AG08396 (cell line): ENCODE measurements at regions not wholly inside any gene's neighbourhood (a gene's known extent, or its start where the extent isn't known, plus 50 kb on each side); places are given as distances from the start of the nearest gene placed in this dataset.
"Not testable (repeated sequence)": the region's sequence is repeated elsewhere in the genome, so short reads cannot be mapped to it uniquely, and the experiment has no call there.

Source experiments
- DNase-seq: peaks from one replicate; pipeline ENCODE4 v3.0.0; 2012; ENCODE audit warnings: low spot score, mixed read lengths

DNA sequence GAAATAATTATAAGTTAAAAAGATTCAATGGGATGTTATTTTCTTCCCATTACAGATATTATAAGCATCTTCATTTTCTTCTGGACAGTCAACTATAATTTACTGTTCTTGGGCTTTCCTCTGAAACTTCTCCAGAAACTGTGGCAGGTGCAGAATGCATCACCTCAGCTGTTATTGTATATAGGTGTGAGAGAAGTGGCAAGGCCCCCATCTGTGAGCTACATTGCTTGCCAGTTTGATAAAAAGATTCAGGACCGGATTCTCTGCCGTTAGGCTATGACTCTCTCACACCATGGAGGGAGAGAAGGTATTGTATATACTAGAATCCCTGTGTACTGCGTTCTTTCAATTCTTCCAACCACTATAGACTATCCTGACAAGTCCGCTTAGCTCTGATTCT lies 135.8 kb upstream of the CENPW start:
- no peak for DNase-seq

DNA sequence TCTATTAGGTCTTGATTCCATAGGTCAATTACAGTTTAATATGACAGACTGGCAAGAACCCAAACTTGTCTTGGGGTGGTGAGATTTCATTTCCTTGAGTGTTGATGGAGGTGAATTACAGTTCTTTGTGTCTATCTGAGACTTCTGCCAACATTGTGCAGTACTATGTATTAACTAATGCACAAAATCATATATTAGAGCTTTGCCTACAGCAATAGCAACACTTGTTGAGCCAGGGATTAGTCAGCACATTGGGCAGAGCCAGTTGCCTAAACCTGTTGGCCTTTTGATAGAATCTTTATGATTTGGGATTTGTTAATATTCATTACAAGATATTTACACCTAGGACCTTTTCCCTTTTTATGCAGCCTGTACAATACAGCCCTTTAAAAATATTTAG lies 135.3 kb upstream of the CENPW start:
- DNase-seq, result no peak

DNA sequence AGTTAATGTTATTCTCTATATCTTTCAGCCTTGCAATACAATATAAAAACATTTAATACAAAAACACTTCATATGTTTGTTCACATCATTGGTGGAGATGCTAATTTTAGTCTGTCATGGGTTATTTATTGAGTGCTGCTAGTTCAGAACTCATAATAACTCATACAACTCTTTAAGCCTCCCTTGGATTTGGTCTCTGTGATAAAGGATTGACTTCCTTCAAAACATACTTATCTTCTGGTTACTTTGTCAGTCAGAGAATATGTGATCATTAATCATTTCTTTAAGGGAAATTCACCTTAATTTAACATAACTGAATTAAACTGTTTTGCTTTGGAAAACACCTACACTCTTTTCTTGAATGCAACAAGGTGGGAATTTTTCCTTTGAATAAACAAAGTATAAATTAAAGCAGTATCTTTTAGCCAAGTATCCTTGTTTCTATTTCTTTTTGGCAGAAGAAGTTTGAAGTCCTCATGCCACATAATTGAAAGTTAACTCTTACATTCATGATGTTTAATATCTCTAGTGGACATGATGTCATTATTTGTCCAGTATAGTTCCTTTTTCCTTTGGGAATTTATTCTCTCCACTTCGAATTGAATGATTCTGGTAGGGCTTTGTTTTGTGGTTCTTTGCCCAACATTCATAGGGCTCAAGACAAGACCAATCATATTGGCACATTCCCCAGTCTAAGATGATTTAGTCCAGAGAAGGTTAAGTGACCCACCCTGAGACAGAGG lies 133.2 kb upstream of the CENPW start:
- DNase-seq, result no peak

DNA sequence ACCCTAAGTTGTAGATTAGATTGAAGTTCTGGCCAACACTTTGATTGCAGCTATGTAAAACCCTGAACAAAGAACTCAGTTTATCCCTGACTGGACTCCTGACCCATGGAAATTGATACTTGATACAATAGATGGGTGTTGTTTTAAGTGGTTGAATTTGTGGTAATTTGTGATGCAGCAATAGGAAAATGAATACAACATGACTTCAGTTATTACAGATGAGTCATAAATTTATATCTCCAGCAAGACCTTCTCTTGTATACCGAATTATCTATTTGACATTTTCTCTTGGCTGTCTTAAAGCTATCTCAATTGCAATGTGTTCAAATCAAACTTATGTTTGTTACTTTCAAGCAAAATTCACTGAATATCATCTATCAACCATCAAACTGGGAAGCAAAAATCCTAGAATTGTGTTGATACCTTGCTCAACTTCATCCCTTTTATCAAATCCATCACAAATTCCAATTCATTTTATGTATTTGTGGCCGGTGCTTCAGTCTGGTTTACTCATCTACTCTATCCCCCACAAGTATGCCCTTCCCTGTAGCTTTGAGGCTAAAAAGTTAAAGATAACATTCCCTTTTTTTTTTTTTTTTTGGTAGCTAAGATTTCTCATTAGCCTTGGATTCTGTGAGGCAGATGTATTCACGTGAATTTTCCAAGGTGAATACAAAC lies 129.4 kb upstream of the CENPW start:
- no peak for DNase-seq

DNA sequence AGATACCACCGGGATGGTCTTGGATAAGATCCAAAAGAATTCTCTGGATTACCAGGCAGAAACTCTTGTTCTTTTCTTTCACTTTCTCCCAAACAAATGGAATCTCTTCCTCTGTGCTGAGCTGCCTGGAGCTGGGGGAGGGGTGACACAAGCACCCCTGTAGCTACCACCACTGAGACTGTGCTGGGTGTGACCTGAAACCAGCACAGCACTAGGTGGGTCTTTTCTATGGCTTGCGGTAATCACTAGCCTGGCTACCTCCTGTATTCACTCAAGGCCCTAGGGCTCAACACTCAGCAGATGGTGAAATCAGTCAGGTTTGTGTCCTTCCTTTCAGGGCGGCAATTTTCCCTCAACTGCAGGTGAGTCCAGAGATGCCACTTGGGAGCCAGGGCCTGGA lies 122.4 kb upstream of the CENPW start:
- no peak for DNase-seq

DNA sequence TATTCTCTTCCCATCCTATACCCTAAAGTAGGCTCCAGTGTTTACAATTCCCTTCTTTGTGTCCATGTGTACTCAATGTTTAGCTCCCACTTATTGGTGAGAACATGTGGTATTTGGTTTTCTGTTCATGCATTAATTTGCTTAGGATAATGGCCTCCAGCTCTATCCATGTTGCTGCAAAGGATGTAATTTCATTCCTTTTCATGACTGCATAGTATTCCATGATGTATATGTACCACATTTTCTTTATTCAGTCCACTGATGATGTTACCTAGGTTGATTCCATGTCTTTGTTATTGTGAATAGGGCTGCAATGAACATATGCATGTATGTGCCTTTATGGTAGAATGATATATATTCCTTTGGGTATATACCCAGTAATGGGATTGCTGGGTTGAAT lies 119.0 kb upstream of the CENPW start:
- DNase-seq, result not testable (repeated sequence)

DNA sequence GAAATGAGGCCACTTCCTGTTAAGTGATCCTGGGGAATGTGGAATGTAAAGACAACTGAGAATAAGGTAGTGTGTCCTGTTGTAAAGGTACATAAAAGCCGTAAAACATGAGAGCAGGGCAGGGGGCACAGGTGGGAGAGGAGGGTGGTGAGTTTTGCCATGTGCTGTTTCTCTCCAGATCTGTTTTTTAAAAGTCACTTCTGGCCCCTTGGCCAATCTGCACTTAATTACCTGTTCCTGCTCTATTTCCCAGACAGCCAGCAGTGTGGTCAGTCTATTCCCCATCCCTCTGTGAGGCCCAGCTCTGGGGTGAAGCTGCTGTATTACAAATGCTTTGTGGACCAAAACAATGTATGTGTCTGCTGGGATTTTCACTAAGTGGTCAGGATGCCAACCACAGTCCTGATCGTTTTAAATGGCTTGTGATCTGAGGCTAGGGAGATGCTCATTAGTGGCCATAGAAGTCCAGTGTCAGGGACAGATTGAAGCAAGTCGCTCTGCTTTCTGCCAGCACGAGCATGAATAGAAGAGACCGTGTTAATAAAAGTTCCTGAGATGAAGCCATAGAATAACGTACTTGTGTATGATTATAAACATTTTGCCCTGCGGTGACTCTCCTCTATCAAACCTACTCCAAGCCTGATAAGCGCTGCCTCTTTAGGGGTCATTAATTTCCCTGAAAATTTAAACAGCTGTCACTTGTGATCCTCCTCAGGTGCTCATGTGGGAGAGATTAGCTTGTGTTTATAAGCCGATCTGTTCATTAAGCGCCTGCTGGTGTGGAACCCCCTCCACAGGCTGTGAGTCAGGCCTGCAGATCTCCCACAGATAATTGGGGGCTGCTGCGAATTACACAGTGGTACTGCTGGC lies 111.8 kb upstream of the CENPW start:
- DNase-seq, result no peak

DNA sequence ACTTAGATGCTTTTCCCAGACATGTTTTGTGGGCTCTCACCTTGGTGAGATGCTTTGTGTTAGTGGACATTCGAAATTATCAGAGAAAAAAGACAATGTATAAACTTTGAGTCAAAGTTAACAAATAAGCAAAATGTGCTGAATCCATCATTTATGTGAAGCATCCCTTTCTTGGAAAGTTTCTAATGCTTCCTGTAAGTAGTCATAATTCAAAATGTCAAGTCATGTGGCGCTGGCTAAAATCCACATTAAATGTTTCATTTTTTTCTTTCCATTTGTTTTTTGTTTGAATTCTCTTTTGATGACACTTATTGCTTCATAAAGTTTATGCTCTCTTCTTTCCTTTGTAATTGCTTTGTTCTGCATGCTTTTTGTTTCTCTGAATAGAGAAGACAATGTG lies 107.2 kb upstream of the CENPW start:
- no peak for DNase-seq

DNA sequence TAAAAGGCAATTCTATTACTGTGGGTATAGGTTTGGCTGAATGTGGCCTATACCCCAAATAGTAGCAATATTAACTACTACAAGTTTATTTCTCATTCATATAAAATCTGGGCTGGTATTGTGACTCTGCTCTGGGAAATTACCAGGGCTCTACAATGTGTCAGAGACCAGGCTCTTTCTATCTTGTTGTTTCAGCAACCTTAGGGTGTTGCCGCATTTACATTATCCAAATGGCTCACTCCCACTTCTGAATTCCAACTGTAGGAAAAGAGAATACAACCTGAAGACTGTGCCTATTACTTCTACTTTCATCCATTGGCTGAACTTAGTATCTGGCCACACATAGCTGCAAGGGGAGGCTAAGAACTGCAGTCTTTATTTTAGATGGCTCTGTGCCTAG lies 106.7 kb upstream of the CENPW start:
- no peak for DNase-seq

DNA sequence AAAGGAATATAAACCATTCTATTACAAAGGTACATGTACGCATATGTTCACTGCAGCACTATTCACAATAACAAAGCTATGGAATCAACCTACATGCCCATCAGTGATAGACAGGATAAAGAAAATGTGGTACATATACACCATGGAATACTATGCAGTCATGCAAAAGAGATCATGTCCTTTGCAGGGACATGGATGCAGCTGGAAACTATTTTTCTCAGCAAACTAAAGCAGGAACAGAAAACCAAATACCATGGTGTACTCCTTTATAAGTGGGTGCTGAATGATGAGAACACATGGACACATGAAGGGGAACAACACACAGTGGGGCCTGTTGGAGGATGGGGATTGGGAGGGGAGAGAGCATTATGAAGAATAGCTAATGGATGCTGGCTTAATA lies 104.6 kb upstream of the CENPW start:
- DNase-seq, result no peak

DNA sequence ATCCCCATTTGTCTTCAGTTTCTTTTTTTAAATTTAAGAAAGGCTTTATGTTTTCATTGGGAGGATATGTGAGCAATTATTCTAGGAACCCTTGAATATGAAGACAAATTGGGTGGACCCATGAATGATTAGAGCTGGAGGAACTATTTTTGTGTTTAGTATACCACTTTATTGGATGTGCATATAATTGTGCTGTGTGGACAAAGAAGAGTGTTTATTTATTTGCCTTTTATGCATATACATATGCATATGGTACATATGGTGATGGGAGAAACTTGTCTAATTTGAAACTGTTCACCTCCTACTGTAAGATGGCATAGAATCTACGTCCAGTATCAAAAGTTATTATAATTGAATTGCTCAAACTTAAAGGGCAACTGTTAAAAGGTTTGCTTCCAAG lies 94.8 kb upstream of the CENPW start:
- DNase-seq, result no peak

DNA sequence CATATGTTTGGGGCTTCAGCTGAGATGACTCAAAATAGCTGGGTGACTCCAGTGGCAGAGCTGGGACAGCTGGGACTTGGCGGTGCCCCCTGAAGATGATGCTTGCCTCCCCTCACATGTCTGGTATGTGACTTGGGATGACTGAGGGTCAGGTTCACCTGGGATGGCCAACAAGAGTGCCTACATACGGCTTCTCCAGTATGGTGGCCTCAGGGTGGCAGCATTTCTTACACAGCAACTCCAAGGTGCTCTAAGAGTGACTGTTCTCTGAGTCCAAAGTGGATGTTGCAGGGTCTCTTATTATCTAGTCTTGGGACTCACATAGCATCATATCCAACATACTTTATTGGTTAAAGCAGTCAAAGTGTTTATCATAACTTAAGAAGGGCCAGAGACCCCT lies 87.8 kb upstream of the CENPW start:
- DNase-seq, result no peak

DNA sequence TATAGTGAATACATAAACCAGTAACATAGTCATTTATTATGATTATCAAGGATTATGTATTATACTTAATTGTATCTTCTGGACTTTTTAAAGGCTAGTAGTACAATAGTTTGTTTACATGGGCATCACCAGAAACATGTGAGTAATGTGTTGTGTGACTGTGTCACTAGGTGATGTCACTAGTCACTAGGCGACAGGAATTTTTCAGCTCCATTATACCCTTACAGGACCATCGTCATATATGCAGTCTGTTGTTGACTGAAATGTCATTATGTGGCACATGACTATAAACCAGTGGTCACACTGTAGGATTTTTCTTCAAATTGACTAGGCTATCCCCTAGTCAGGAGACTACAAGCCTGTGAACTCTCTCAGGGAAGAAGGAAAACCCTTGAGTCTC lies 86.5 kb upstream of the CENPW start:
- no peak for DNase-seq

DNA sequence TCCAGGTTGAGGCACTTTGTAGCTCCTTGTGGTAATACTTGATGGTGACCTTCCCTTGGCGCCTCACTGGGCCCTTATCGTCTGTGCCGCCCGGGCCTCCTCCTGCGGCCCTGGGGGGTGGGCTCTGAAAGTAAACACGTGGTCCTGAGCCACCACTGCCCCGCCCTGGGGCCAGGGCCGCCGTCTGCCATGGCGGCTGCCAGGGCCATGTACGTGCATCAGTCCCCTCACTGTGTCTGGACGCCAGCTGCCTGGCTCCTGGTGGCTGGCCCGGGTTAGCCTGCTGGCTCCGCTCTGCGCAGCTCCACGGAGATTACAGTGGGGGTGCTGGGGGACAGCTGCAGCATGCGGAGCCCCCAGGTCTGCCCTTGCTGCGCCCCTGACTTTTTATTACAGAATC lies 81.8 kb upstream of the CENPW start:
- no peak for DNase-seq

DNA sequence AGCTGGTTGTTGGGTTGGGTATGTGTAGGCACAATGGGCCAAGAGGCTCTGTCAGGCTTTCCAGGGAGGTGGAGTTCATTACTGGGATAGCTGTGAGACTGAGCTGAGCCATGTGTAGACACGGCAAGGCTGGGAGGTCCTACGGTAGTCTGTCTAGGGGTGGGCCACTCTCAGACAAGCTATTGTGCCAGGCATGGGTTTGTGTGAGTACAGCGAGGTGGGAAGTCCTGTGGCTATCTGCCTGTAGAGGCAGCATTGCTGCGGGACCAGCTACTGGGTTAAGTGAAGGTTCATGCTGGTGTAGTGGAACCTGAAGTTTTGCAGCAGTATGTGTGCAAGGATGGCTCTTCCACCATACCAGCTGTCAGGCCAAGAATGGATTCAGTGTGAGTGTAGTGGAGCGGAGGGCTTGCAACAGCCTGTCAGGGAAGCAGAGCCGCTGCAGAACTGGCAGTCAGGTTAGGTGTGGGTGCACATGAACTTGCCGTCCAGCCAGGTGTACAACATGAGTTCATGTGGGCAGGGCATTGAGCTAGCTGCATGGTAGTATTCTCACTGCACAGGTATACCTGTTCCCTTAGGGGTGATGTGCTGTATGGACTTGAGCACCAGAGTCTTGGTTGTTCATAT lies 78.0 kb upstream of the CENPW start:
- DNase-seq, result no peak

DNA sequence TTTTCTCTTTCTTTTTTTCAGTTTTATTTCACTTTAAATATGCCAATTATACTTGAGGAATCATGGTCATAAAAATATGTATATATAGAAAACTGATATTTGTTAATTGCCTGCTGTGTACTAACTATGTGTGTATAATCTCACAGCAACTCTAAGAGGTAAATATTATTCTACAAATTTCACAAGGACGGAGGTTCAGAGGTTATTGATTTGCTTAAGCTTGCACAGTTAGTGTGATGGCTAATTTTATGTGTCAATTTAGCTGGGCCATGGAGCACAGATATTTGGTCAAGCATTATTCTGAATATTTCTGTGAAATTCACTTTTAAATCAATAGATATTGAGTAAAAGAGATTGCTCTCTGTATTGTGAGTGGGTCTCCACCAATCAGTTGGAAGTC lies 75.7 kb upstream of the CENPW start:
- no peak for DNase-seq

DNA sequence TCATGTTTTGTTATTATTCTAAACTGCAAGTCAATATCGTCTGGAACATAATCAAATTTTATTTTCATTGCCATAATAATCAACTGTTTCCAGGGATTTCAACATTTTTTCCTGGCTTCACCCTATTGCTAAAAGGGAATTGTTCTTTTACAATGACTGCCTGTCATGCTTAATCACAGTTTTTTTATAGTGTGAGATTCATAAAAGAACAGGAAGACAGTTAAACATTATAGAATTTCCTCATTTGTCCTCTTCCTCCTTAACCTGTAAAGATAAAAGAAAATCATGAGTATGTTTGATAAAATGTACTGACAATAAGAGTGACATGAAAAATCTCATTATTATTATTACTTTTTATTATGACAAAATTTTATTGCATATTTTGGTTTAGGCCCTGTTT lies 73.3 kb upstream of the CENPW start:
- no peak for DNase-seq

DNA sequence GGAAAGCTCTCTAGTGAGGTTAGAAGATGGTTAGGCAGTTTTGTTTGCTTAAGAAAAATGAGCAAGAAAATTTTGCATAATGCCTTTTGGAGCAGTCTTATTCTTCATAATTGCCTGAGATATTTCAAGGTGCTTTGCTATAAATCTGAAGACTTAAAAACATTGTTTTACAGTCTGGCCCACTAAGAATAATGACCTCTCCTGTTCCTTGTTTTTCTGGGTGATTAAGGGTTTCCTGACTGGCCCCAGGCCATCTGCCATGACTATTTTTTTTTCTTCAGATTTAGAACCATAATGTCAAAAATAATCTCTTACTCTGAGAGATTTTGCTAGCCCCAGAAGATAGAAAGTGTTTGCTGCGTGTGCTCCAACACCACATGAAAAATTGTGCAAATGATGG lies 72.3 kb upstream of the CENPW start:
- DNase-seq, result no peak

DNA sequence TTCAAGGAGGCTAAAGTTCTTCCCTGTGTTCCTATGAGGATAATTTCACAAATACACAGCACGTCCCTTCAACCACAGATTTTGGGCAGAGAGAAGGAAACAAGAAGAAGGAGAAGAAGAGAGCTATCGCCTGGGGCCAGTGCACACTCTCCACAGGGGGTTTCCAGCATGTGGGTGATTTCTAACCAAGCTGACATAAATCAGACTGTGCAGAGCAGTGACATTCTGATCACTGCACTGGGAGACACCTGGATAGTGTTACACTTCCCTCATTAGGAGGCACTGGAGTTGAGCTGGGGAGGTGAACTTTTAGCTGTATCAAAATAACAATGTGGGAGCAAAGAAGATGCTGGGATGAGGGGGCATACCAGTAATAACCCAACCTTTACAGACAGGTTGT lies 71.8 kb upstream of the CENPW start:
- no peak for DNase-seq

DNA sequence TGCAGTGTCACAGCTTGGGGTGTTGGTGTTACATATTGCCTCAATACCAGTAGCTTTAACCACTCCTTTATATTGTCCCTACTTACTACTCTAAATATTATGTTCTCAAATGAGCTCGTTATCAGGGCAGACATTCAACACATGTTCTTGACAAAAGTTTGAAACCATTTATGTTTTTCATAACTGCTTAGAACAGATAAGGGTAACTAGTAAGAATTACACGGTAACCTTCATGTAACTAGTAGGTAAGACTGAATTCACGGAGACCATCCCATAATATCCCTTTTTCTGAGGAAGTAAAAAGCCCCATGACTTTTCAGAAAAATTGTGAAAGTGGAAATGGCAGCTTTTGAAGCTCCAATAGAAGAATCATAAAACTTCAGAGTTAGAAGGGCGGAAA lies 59.6 kb upstream of the CENPW start:
- no peak for DNase-seq

DNA sequence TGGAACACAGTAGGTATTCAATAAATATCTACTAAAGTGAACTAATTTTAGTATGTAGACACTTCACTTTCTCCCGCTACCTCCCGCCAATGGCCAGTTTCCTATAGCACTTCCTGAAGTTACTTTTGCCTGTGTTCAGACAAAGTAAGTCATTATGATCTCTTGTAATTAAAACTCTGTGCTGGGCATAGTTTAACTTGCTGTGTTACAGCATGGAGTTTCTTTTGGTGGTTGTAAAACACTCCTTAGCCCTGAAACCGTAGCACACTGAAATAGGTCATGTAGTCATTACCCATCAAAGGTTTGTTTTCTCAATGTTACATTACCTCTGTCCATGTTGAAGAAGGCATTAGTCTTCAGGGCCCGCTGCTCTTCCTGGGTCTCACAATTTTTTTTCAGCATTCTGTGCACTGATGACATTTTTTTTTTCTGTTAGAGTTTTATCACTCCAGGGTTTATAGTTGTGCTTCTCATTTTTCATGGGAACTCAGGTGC lies 54.0 kb upstream of the CENPW start:
- no peak for DNase-seq
